Head of caudate nucleus (tissue), 42 donors: ENCODE measurements at regions not wholly inside any gene's neighbourhood (a gene's known extent, or its start where the extent isn't known, plus 50 kb on each side); places are given as distances from the start of the nearest gene placed in this dataset.
"Not testable (repeated sequence)": the region's sequence is repeated elsewhere in the genome, so short reads cannot be mapped to it uniquely, and the experiment has no call there.

ENCODE experiments used
- DNase-seq, 42 donors: peaks; one replicate each; pipeline versions ENCODE4 v3.0.0 to v3.0.0-alpha.2; 2020 to 2021; ENCODE audit warnings: mixed read lengths in 7 of 42
- intact Hi-C: fragments of 100-400 bp; cut with DNase I; formaldehyde crosslinking; loops from one replicate; pipeline ENCODE4 v1.15.0; 2022

GRCh38 chr2:153604133-153604532 is 125.6 kb upstream of the RPRM start:
- intact Hi-C loops = no loop called here

GRCh38 chr2:153606623-153607022 is 128.1 kb upstream of the RPRM start:
- intact Hi-C loops = no loop called here
- DNase-seq = no peak

More at GRCh38 chr2:153604133-153604532, 125.6 kb upstream of the RPRM start:
- DNase-seq = no peak

- intact Hi-C loops = no loop called here
- peak in 4 of 42 donors; percentile 4 to 15 (median 6) for DNase-seq
Observed at GRCh38 chr2:153622285-153622684, 143.7 kb upstream of the RPRM start.

GRCh38 chr2:153623020-153623419 is 144.5 kb upstream of the RPRM start:
- intact Hi-C loops = no loop called here
- DNase-seq = no peak

- intact Hi-C loops = no loop called here
- no peak for DNase-seq
Observed at GRCh38 chr2:153626676-153627075, 148.1 kb upstream of the RPRM start.

GRCh38 chr2:153635494-153635893 is 156.9 kb upstream of the RPRM start:
- no peak for DNase-seq
- intact Hi-C loops = no loop called here

GRCh38 chr2:153641046-153641445 is 162.5 kb upstream of the RPRM start:
- DNase-seq = no peak
- intact Hi-C loops = no loop called here

GRCh38 chr2:153644955-153645354 is 166.4 kb upstream of the RPRM start:
- intact Hi-C loops = no loop called here
- no peak for DNase-seq

GRCh38 chr2:153645599-153645998 is 167.0 kb upstream of the RPRM start:
- no peak for DNase-seq
- intact Hi-C loops = no loop called here

GRCh38 chr2:153657651-153658050 is 179.1 kb upstream of the RPRM start:
- intact Hi-C loops = no loop called here
- DNase-seq = no peak

- intact Hi-C loops = no loop called here
- no peak for DNase-seq
Observed at GRCh38 chr2:153661801-153662200, 183.2 kb upstream of the RPRM start.

GRCh38 chr2:153663371-153663770 is 184.8 kb upstream of the RPRM start:
- DNase-seq = no peak
- intact Hi-C loops = no loop called here

- DNase-seq, intact Hi-C loops: not testable (repeated sequence)
Observed at GRCh38 chr2:153664009-153664408, 185.4 kb upstream of the RPRM start.

- intact Hi-C loops = no loop called here
- no peak for DNase-seq
Observed at GRCh38 chr2:153667475-153667874, 188.9 kb upstream of the RPRM start.

- intact Hi-C loops = no loop called here
- no peak for DNase-seq
Observed at GRCh38 chr2:153668923-153669322, 190.4 kb upstream of the RPRM start.

GRCh38 chr2:153710128-153710527 is 161.6 kb upstream of the GALNT13 start:
- intact Hi-C loops = no loop called here

GRCh38 chr2:153715218-153715850 is 156.4 kb upstream of the GALNT13 start:
- intact Hi-C loops = no loop called here
- no peak for DNase-seq

More at GRCh38 chr2:153710128-153710527, 161.6 kb upstream of the GALNT13 start:
- no peak for DNase-seq

GRCh38 chr2:153717060-153717459 is 154.7 kb upstream of the GALNT13 start:
- intact Hi-C loops = no loop called here

GRCh38 chr2:153739394-153739793 is 132.3 kb upstream of the GALNT13 start:
- no peak for DNase-seq
- intact Hi-C loops = no loop called here

More at GRCh38 chr2:153717060-153717459, 154.7 kb upstream of the GALNT13 start:
- no peak for DNase-seq

- intact Hi-C loops = no loop called here
- DNase-seq = no peak
Observed at GRCh38 chr2:153761936-153762335, 109.8 kb upstream of the GALNT13 start.

GRCh38 chr2:153766415-153766814 is 105.3 kb upstream of the GALNT13 start:
- intact Hi-C loops = no loop called here

More at GRCh38 chr2:153766415-153766814, 105.3 kb upstream of the GALNT13 start:
- no peak for DNase-seq
